SHP77 treated with DMSO at 0.1 percent for 48 hours (cell line): ENCODE measurements at regions not wholly inside any gene's neighbourhood (a gene's known extent, or its start where the extent isn't known, plus 50 kb on each side); places are given as distances from the start of the nearest gene placed in this dataset.

Experiments
- DNase-seq: peaks from one replicate; lab custom pipeline; 2025; lab: John Stamatoyannopoulos, UW

- no peak for DNase-seq
Measured at GRCh38 chrX:20431486-20431885, 164.8 kb upstream of the RPS6KA3 start.

GRCh38 chrX:20427173-20427770, 160.6 kb upstream of the RPS6KA3 start:
- no peak for DNase-seq

- no peak for DNase-seq
Measured at GRCh38 chrX:20421697-20422096, 155.0 kb upstream of the RPS6KA3 start.

GRCh38 chrX:20421275-20421674, 154.6 kb upstream of the RPS6KA3 start:
- DNase-seq: no peak

GRCh38 chrX:20420058-20420457, 153.3 kb upstream of the RPS6KA3 start:
- no peak for DNase-seq

- no peak for DNase-seq
Measured at GRCh38 chrX:20418379-20419150, 151.9 kb upstream of the RPS6KA3 start.

- DNase-seq: no peak
Measured at GRCh38 chrX:20414762-20415445, 148.2 kb upstream of the RPS6KA3 start.

- no peak for DNase-seq
Measured at GRCh38 chrX:20414066-20414465, 147.4 kb upstream of the RPS6KA3 start.

- DNase-seq: no peak
Measured at GRCh38 chrX:20412871-20413486, 146.3 kb upstream of the RPS6KA3 start.

GRCh38 chrX:20410540-20410939, 143.8 kb upstream of the RPS6KA3 start:
- no peak for DNase-seq

GRCh38 chrX:20409991-20410390, 143.3 kb upstream of the RPS6KA3 start:
- no peak for DNase-seq

- no peak for DNase-seq
Measured at GRCh38 chrX:20402956-20403355, 136.2 kb upstream of the RPS6KA3 start.

GRCh38 chrX:20399728-20400414, 133.2 kb upstream of the RPS6KA3 start:
- DNase-seq: no peak

GRCh38 chrX:20397587-20397986, 130.9 kb upstream of the RPS6KA3 start:
- no peak for DNase-seq

GRCh38 chrX:20394451-20394850, 127.7 kb upstream of the RPS6KA3 start:
- no peak for DNase-seq

GRCh38 chrX:20393944-20394343, 127.2 kb upstream of the RPS6KA3 start:
- DNase-seq: no peak

- DNase-seq: no peak
Measured at GRCh38 chrX:20388594-20388993, 121.9 kb upstream of the RPS6KA3 start.

- DNase-seq: peak; percentile 47
Measured at GRCh38 chrX:20383477-20383876, 116.8 kb upstream of the RPS6KA3 start.

GRCh38 chrX:20382518-20383297, 116.0 kb upstream of the RPS6KA3 start:
- peak; percentile 23 for DNase-seq

- no peak for DNase-seq
Measured at GRCh38 chrX:20382082-20382481, 115.4 kb upstream of the RPS6KA3 start.

- DNase-seq: no peak
Measured at GRCh38 chrX:20378233-20378920, 111.7 kb upstream of the RPS6KA3 start.
